ENCODE measurements at regions not wholly inside any gene's neighbourhood (a gene's known extent, or its start where the extent isn't known, plus 50 kb on each side); places are given as distances from the start of the nearest gene placed in this dataset.
A peak's percentile ranks its signal among the peaks of the same experiment; 100 is the strongest.

- Histone ChIP-seq H3K27ac (no peak overlapping the region), H3K9me3 (no peaks in the 10 kb centered on the region), H3K4me3 (no peak overlapping the region), H3K27me3 (replicated peaks; ENCODE audit: insufficient read depth) (no peaks in the 10 kb centered on the region), H3K36me3 (no peaks in the 10 kb centered on the region), H3K4me1 (replicated peaks) (no peaks in the 10 kb centered on the region)
- intact Hi-C loops (cut with DNase I) = no loop called here
- TF ChIP-seq CTCF (IDR thresholded peaks at IDR 0.05) (no peak), POLR2A (IDR thresholded peaks at IDR 0.05) (no peak)
- 45% methylated on average over 2 of the region's 2 CpGs for WGBS
- DNase-seq (ENCODE audit: low spot score) = no peak
Measured at GRCh38 chr13:50162567-50162966, 147.3 kb downstream of the KCNRG start.

- WGBS = 81% methylated on average over 2 of the region's 2 CpGs
- DNase-seq (ENCODE audit: low spot score) = no peak
- intact Hi-C loops (cut with DNase I) = no loop called here
Measured at GRCh38 chr13:50167224-50167947, 152.1 kb downstream of the KCNRG start.

GRCh38 chr13:50167967-50168366, 152.7 kb downstream of the KCNRG start:
- H3K27ac ChIP-seq = no peak overlapping the region
- no peaks in the 10 kb centered on the region for H3K9me3 ChIP-seq
- TF ChIP-seq CTCF (IDR thresholded peaks at IDR 0.05) = no peak
- no peak for TF ChIP-seq POLR2A (IDR thresholded peaks at IDR 0.05)
- no peak for TF ChIP-seq POLR2AphosphoS5 (IDR thresholded peaks at IDR 0.05)
- DNase-seq (ENCODE audit: low spot score) = no peak
- H3K27me3 ChIP-seq (replicated peaks; ENCODE audit: insufficient read depth) = no peaks in the 10 kb centered on the region
- H3K4me1 ChIP-seq (replicated peaks) = no peaks in the 10 kb centered on the region
- intact Hi-C loops (cut with DNase I) = no loop called here
- no peaks in the 10 kb centered on the region for H3K36me3 ChIP-seq
- H3K4me3 ChIP-seq = no peak overlapping the region
- 98% methylated on average over 4 of the region's 4 CpGs for WGBS

More at GRCh38 chr13:50167224-50167947, 152.1 kb downstream of the KCNRG start:
- Histone ChIP-seq H3K4me3 (no peak overlapping the region), H3K27me3 (replicated peaks; ENCODE audit: insufficient read depth) (no peaks in the 10 kb centered on the region), H3K4me1 (replicated peaks) (no peaks in the 10 kb centered on the region), H3K36me3 (no peaks in the 10 kb centered on the region), H3K9me3 (no peaks in the 10 kb centered on the region), H3K27ac (no peak overlapping the region)
- TF ChIP-seq POLR2AphosphoS5 (IDR thresholded peaks at IDR 0.05) (no peak), POLR2A (IDR thresholded peaks at IDR 0.05) (no peak), CTCF (IDR thresholded peaks at IDR 0.05) (no peak)

DNA sequence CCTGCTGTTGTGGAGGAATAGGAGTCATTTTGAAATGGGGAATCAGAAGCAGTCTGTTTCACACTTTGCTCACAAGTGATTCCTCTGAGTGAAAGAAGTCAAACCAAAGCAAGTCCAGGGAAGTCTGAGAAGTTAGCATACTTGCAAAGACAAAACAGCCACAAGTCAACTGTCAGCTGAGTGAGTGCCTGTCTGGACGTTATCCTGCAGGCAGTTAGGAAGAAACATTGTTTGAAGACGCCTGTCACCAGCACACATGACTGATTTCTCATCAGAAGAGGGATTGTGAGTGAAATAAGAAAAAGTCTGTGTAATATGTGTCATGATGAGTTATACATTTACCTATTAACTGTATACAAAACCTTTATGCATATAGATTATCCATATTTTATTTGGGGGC, 153.5 kb downstream of the KCNRG start:
- TF ChIP-seq POLR2AphosphoS5 (IDR thresholded peaks at IDR 0.05) (no peak), POLR2A (IDR thresholded peaks at IDR 0.05) (no peak), CTCF (IDR thresholded peaks at IDR 0.05) (no peak)
- Histone ChIP-seq H3K9me3 (no peaks in the 10 kb centered on the region), H3K4me3 (no peak overlapping the region), H3K4me1 (replicated peaks) (no peaks in the 10 kb centered on the region), H3K27me3 (replicated peaks; ENCODE audit: insufficient read depth) (no peaks in the 10 kb centered on the region), H3K27ac (no peak overlapping the region), H3K36me3 (no peaks in the 10 kb centered on the region)
- intact Hi-C loops (cut with DNase I) = no loop called here
- DNase-seq (ENCODE audit: low spot score) = no peak
- WGBS = 89% methylated on average over 2 of the region's 2 CpGs

GRCh38 chr13:50170447-50171037, 155.3 kb downstream of the KCNRG start:
- no peak overlapping the region for H3K27ac ChIP-seq
- no peak for DNase-seq (ENCODE audit: low spot score)
- intact Hi-C loops (cut with DNase I) = loop anchor here (5.0 kb wide), 1 partner anchor 357 kb away; no protein-coding TSS in a partner anchor
- TF ChIP-seq CTCF (IDR thresholded peaks at IDR 0.05) = peak in 3 of 4 experiments; percentile 30 to 61 (median 59)
- TF ChIP-seq POLR2AphosphoS5 (IDR thresholded peaks at IDR 0.05) = no peak
- H3K9me3 ChIP-seq = no peaks in the 10 kb centered on the region
- no peak overlapping the region for H3K4me3 ChIP-seq
- H3K4me1 ChIP-seq (replicated peaks) = no peaks in the 10 kb centered on the region
- H3K27me3 ChIP-seq (replicated peaks; ENCODE audit: insufficient read depth) = no peaks in the 10 kb centered on the region
- WGBS = 30% methylated on average over 2 of the region's 2 CpGs
- H3K36me3 ChIP-seq = no peaks in the 10 kb centered on the region

All from prostate gland (tissue), 2 donors.